SH-SY5Y (cell line): ENCODE measurements at regions not wholly inside any gene's neighbourhood (a gene's known extent, or its start where the extent isn't known, plus 50 kb on each side); places are given as distances from the start of the nearest gene placed in this dataset.

Source experiments
- GATA2 ChIP-seq: IDR thresholded peaks from 2 replicates; pipeline ENCODE4 v1.6.1; 2011; ENCODE audit warnings: mild to moderate bottlenecking, low read depth, low read length
- GATA3 ChIP-seq: IDR thresholded peaks from 2 replicates; pipeline ENCODE4 v1.6.1; 2011; ENCODE audit warnings: low read depth, mild to moderate bottlenecking, low read length, moderate library complexity

DNA sequence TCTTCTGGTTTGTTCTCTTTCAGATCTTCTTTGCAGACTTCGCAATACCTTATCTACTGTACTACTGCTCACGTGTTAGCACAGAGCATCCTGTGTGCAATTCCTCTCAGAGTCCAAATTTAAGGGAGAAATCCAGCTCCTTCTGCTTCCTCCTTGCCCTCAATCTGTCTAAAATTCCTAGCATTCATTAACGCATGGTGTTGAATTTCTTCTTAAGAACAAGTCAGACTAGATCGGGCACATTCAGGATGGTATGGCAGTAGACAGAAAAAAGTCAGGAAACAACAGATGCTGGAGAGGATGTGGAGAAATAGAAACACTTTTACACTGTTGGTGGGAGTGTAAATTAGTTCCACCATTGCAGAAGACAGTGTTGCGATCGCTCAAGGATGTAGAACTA is 206.1 kb upstream of the CDH7 start:
- TF ChIP-seq GATA2 (no peak), GATA3 (no peak)
